OCI-LY7 (cell line): ENCODE measurements at regions not wholly inside any gene's neighbourhood (a gene's known extent, or its start where the extent isn't known, plus 50 kb on each side); places are given as distances from the start of the nearest gene placed in this dataset.

ENCODE experiments used
- BruUV-seq: library from RNA; stranded (reverse); fragments of 400-500 nt; replicated peaks from 2 replicates; lab custom pipeline; 2021; lab: Mats Ljungman, UMichigan
- CTCF ChIA-PET: fragments of 300-600 bp; sonication (Branson Sonifier 250); formaldehyde crosslinking; loops from one replicate; lab custom pipeline; 2022; ENCODE audit warnings: antibody characterized with exemption; ENCODE audit not compliant: unreplicated experiment; lab: Charles Lee
- POLR2A ChIA-PET: fragments of 300-600 bp; sonication (Branson Sonifier 250); formaldehyde crosslinking; loops from one replicate; lab custom pipeline; 2022; ENCODE audit warnings: antibody characterized with exemption; lab: Charles Lee
- DNase-seq: peaks from one replicate; pipeline ENCODE4 v3.0.0-alpha.2; 2015; ENCODE audit warnings: low spot score
- H2AFZ ChIP-seq: fragments of 200-600 bp; sonication (generic), shearing (Covaris generic); 2 replicates; pipeline ENCODE4 v1.6.1; 2014; ENCODE audit warnings: mild to moderate bottlenecking, antibody characterized with exemption, low read length, moderate library complexity
- H3K27ac ChIP-seq: fragments of 200-600 bp; sonication (generic); 2 replicates; pipeline ENCODE4 v1.5.1; 2014; ENCODE audit warnings: mixed run types, low read depth, mild to moderate bottlenecking, moderate library complexity, low read length, inconsistent platforms; ENCODE audit not compliant: poor library complexity, severe bottlenecking
- H3K36me3 ChIP-seq: fragments of 200-600 bp; sonication (generic); 2 replicates; pipeline ENCODE4 v1.6.1; 2014; ENCODE audit warnings: mild to moderate bottlenecking, antibody characterized with exemption, low read length, moderate library complexity, mixed read lengths; ENCODE audit not compliant: insufficient read depth
- H3K4me1 ChIP-seq: fragments of 200-600 bp; sonication (generic); 2 replicates; pipeline ENCODE4 v1.5.1; 2014; ENCODE audit warnings: mild to moderate bottlenecking, low read length; ENCODE audit not compliant: insufficient read depth, poor library complexity, severe bottlenecking
- H3K4me2 ChIP-seq: fragments of 200-600 bp; sonication (generic); 2 replicates; pipeline ENCODE4 v1.6.1; 2014; ENCODE audit warnings: mild to moderate bottlenecking, low read length
- H3K4me3 ChIP-seq: fragments of 200-600 bp; sonication (generic); 2 replicates; pipeline ENCODE4 v1.5.1; 2014; ENCODE audit warnings: mild to moderate bottlenecking, low read depth, low read length; ENCODE audit not compliant: poor library complexity, severe bottlenecking
- H3K79me2 ChIP-seq: fragments of 200-600 bp; sonication (generic); 2 replicates; pipeline ENCODE4 v1.6.1; 2016; ENCODE audit warnings: low read depth, mild to moderate bottlenecking, low read length, moderate library complexity, mixed read lengths; ENCODE audit not compliant: insufficient read depth
- H3K9me2 ChIP-seq: fragments of 200-600 bp; sonication (generic); 2 replicates; pipeline ENCODE4 v1.6.1; 2016; ENCODE audit warnings: mild to moderate bottlenecking, low read length, mixed read lengths; ENCODE audit not compliant: insufficient read depth
- H3K9me3 ChIP-seq: fragments of 200-600 bp; sonication (generic); 2 replicates; pipeline ENCODE4 v1.6.1; 2014; ENCODE audit warnings: mild to moderate bottlenecking, mixed run types, low read length, mixed read lengths
- H4K20me1 ChIP-seq: fragments of 200-600 bp; sonication (generic); 2 replicates; pipeline ENCODE4 v1.6.1; 2014; ENCODE audit warnings: mild to moderate bottlenecking, antibody characterized with exemption, low read length, moderate library complexity, mixed read lengths; ENCODE audit not compliant: insufficient read depth
- EZH2phosphoT487 ChIP-seq: fragments of 200-600 bp; sonication (generic); IDR thresholded peaks from 2 replicates; pipeline ENCODE4 v1.6.1; 2018; ENCODE audit warnings: low read depth, borderline replicate concordance, mild to moderate bottlenecking, mixed run types, antibody characterized with exemption, low read length, moderate library complexity, mixed read lengths
- intact Hi-C: fragments of 100-400 bp; cut with micrococcal nuclease; formaldehyde crosslinking; loops from one replicate; pipeline ENCODE4 v1.10.0; 2022; ENCODE audit not compliant: unreplicated experiment
- TF ChIP-seq, protein P1 (sequence below): fragments of 200-600 bp; sonication (generic); conservative IDR thresholded peaks from 2 replicates; pipeline ENCODE4 v1.5.1; 2014; ENCODE audit warnings: mild to moderate bottlenecking, antibody characterized with exemption, low read length, moderate library complexity, mixed read lengths

DNA sequence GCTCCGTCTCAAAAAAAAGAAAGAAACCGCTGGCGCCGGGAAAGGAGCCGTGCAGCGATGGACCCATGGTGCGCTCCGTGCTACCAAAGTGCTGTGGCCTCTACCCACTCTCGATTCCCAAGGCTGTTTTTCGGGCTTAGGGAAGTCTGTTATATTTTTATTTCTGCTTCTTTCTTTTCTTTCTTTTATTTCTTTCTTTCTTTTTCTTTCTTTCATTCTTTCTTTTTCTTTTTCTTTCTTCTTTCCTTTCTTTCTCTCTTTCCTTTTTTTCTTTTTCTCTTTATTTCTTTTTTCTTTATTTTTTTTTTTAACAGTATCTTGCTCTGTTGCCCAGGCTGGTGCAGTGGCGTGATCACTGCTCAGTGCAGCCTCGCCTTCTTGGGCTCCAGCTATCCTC lies 87.5 kb downstream of the ANXA2R start:
- no peak overlapping the region for H3K27ac ChIP-seq
- intact Hi-C loops, result loop anchor here (2.0 to 5.0 kb wide), 2 partner anchors 40 to 90 kb away; partner anchors contain the start of gene ANXA2R

DNA sequence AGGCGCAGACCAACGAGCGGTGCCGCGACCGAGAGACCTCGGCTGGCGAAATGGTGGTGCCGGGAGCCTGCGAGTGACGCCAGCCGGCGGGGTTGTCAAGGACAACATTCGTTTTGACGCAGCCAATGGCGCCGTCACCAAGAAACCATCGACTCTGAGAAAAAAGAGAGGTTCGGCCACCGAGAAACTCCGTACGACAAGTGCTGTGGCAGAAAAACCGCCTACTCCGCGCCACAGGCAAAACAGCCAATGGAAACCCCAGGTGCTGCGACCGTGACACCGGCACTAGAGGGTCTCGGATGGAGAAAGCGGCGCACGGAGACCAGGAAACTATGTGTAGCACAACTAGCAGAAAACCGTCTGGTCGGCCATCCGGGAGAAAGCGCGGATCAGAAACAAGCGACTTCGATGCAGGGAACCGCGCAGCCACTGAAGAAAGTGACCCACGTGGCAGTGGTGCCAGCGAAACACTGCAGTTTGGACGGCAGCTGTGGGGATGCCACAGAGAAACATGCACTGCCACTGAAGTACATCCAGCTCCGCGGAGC lies 88.8 kb downstream of the ANXA2R start:
- TF ChIP-seq, protein P1, sequence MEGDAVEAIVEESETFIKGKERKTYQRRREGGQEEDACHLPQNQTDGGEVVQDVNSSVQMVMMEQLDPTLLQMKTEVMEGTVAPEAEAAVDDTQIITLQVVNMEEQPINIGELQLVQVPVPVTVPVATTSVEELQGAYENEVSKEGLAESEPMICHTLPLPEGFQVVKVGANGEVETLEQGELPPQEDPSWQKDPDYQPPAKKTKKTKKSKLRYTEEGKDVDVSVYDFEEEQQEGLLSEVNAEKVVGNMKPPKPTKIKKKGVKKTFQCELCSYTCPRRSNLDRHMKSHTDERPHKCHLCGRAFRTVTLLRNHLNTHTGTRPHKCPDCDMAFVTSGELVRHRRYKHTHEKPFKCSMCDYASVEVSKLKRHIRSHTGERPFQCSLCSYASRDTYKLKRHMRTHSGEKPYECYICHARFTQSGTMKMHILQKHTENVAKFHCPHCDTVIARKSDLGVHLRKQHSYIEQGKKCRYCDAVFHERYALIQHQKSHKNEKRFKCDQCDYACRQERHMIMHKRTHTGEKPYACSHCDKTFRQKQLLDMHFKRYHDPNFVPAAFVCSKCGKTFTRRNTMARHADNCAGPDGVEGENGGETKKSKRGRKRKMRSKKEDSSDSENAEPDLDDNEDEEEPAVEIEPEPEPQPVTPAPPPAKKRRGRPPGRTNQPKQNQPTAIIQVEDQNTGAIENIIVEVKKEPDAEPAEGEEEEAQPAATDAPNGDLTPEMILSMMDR, result no peak
- no peak for TF ChIP-seq EZH2phosphoT487
- ChIA-PET POLR2A (interaction anchor here (0.8 kb wide), 1 partner anchor 33 kb away, joined by 3 read pairs; no protein-coding TSS in a partner anchor), CTCF (no interaction called here)
- intact Hi-C loops, result loop anchor here (5.0 kb wide), 1 partner anchor 91 kb away; the partner anchor contains the start of gene ANXA2R
- Histone ChIP-seq H3K36me3 (no peaks in the 10 kb centered on the region), H3K27ac (no peak overlapping the region), H3K4me2 (peak overlapping the region; percentile 81), H3K79me2 (no peaks in the 10 kb centered on the region), H3K4me3 (peak overlapping the region; percentile 68), H3K4me1 (peaks cover 28% of the 10 kb centered on the region), H3K9me2 (no peaks in the 10 kb centered on the region), H4K20me1 (no peaks in the 10 kb centered on the region), H2AFZ (peak overlapping the region; percentile 87), H3K9me3 (no peaks in the 10 kb centered on the region)
- DNase-seq, result peak; percentile 21
- no TSS peak for BruUV-seq

More for the DNA sequence above, 87.5 kb downstream of the ANXA2R start:
- no peaks in the 10 kb centered on the region for H3K9me3 ChIP-seq
- H3K4me3 ChIP-seq, result no peak overlapping the region
- ChIA-PET CTCF (interaction anchor here (0.6 kb wide), 1 partner anchor 650 kb away, joined by 11 read pairs; the partner anchor contains the start of gene NNT), POLR2A (interaction anchor here (0.6 kb wide), 1 partner anchor 46 kb away, joined by 6 read pairs; no protein-coding TSS in a partner anchor)
- peak overlapping the region; percentile 81; the same call in 1 of the 2 replicates for H3K4me2 ChIP-seq
- DNase-seq, result no peak
- TF ChIP-seq, protein P1, result no peak
- no peak for TF ChIP-seq EZH2phosphoT487
- no peaks in the 10 kb centered on the region for H3K9me2 ChIP-seq
- no peaks in the 10 kb centered on the region for H3K36me3 ChIP-seq
- H2AFZ ChIP-seq, result no peak overlapping the region
- BruUV-seq, result no TSS peak
- H3K4me1 ChIP-seq, result peaks cover 28% of the 10 kb centered on the region
- no peaks in the 10 kb centered on the region for H3K79me2 ChIP-seq
- H4K20me1 ChIP-seq, result no peaks in the 10 kb centered on the region
